Transverse colon (tissue), 4 donors: ENCODE measurements at regions not wholly inside any gene's neighbourhood (a gene's known extent, or its start where the extent isn't known, plus 50 kb on each side); places are given as distances from the start of the nearest gene placed in this dataset.

Experiments
- EP300 ChIP-seq: sonication (generic); formaldehyde crosslinking; IDR thresholded peaks from one replicate; pipeline ENCODE4 v1.6.1; 2017; ENCODE audit warnings: antibody characterized with exemption, low read depth
- POLR2A ChIP-seq: fragments of 450-650 bp; IDR thresholded peaks from one replicate; pipeline ENCODE4 v1.6.1; 2016; ENCODE audit warnings: antibody characterized with exemption, mild to moderate bottlenecking, moderate library complexity
- POLR2AphosphoS5 ChIP-seq, 3 donors: sonication (generic); formaldehyde crosslinking; IDR thresholded peaks; one replicate each; pipeline ENCODE4 v1.6.1; 2016; ENCODE audit warnings: antibody characterized with exemption in 3 of 3
- TF ChIP-seq, protein P1 (sequence below), 5 experiments: fragments of 200-600 bp in 3 of 5; fragments of 450-650 bp in 2 of 5; sonication (generic) in 3 of 5; IDR thresholded peaks; 1 replicate in 2 of 5; 2 replicates in 3 of 5; pipeline ENCODE4 v1.5.1; 2016 to 2017; ENCODE audit warnings: antibody characterized with exemption in 5 of 5, inconsistent platforms in 3 of 5, mild to moderate bottlenecking in 2 of 5, moderate library complexity in 1 of 5

DNA sequence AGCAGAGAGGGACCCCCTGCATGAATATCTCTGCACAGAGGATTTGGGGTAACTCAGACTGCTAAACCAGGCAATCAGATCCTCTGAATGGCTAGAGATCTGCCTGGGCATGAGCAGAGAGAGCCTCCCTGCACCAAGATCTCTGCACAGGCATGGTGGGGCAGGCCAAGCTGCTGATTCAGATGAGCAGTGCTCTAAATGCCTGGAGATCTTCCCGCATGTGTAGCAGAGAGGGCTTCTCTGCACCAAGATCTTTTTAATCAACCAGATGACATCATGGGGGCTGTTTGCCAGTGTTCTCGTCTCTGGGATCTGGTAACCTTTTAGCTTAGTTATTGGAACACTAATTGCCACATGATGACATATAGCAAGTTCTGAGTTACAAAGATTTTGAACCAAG is 301.3 kb upstream of the GALNT5 start:
- TF ChIP-seq POLR2AphosphoS5 (IDR thresholded peaks at IDR 0.05) (no peak), POLR2A (no peak), EP300 (no peak)
- TF ChIP-seq, protein P1, sequence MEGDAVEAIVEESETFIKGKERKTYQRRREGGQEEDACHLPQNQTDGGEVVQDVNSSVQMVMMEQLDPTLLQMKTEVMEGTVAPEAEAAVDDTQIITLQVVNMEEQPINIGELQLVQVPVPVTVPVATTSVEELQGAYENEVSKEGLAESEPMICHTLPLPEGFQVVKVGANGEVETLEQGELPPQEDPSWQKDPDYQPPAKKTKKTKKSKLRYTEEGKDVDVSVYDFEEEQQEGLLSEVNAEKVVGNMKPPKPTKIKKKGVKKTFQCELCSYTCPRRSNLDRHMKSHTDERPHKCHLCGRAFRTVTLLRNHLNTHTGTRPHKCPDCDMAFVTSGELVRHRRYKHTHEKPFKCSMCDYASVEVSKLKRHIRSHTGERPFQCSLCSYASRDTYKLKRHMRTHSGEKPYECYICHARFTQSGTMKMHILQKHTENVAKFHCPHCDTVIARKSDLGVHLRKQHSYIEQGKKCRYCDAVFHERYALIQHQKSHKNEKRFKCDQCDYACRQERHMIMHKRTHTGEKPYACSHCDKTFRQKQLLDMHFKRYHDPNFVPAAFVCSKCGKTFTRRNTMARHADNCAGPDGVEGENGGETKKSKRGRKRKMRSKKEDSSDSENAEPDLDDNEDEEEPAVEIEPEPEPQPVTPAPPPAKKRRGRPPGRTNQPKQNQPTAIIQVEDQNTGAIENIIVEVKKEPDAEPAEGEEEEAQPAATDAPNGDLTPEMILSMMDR (IDR thresholded peaks at IDR 0.05), result no peak
